ENCODE measurements at regions not wholly inside any gene's neighbourhood (a gene's known extent, or its start where the extent isn't known, plus 50 kb on each side); places are given as distances from the start of the nearest gene placed in this dataset.

- DNase-seq (ENCODE audit: low spot score) (no peak), ATAC-seq (ENCODE audit: low FRiP score) (no peak)
- TF ChIP-seq CTCF (IDR thresholded peaks at IDR 0.05) = no peak
These were observed 936.0 kb upstream of the SLC10A2 start for GRCh38 chr13:104002216-104002615.

GRCh38 chr13:104001766-104002165 is 935.5 kb upstream of the SLC10A2 start:
- no peak for TF ChIP-seq CTCF (IDR thresholded peaks at IDR 0.05)

GRCh38 chr13:103996733-103997132 is 930.5 kb upstream of the SLC10A2 start:
- no peak for DNase-seq (ENCODE audit: low spot score)
- TF ChIP-seq CTCF (IDR thresholded peaks at IDR 0.05) = no peak

More at GRCh38 chr13:104001766-104002165, 935.5 kb upstream of the SLC10A2 start:
- ATAC-seq (ENCODE audit: low FRiP score) (no peak), DNase-seq (ENCODE audit: low spot score) (no peak)

GRCh38 chr13:103983948-103984347 is 917.7 kb upstream of the SLC10A2 start:
- no peak for ATAC-seq (ENCODE audit: low FRiP score)
- no peak for DNase-seq (ENCODE audit: low spot score)
- no peak for TF ChIP-seq CTCF (IDR thresholded peaks at IDR 0.05)

More at GRCh38 chr13:103996733-103997132, 930.5 kb upstream of the SLC10A2 start:
- no peak for ATAC-seq (ENCODE audit: low FRiP score)

GRCh38 chr13:103976371-103976770 is 910.2 kb upstream of the SLC10A2 start:
- DNase-seq (ENCODE audit: low spot score) = no peak
- no peak for TF ChIP-seq CTCF (IDR thresholded peaks at IDR 0.05)
- ATAC-seq (ENCODE audit: low FRiP score) = no peak

GRCh38 chr13:103973740-103974139 is 907.5 kb upstream of the SLC10A2 start:
- ATAC-seq (ENCODE audit: low FRiP score) (no peak), DNase-seq (ENCODE audit: low spot score) (no peak)
- no peak for TF ChIP-seq CTCF (IDR thresholded peaks at IDR 0.05)

- ATAC-seq (ENCODE audit: low FRiP score) (no peak), DNase-seq (ENCODE audit: low spot score) (no peak)
These were observed 903.4 kb upstream of the SLC10A2 start for GRCh38 chr13:103969520-103970050.

More at GRCh38 chr13:103969520-103970050, 903.4 kb upstream of the SLC10A2 start:
- no peak for TF ChIP-seq CTCF (IDR thresholded peaks at IDR 0.05)

Measured in omental fat pad (tissue), 3 donors.